HEK293 (cell line): ENCODE measurements at regions not wholly inside any gene's neighbourhood (a gene's known extent, or its start where the extent isn't known, plus 50 kb on each side); places are given as distances from the start of the nearest gene placed in this dataset.

Source experiments
- CTCF ChIP-seq: fragments of 450-650 bp; formaldehyde crosslinking; IDR thresholded peaks from 2 replicates; pipeline ENCODE4 v1.5.1; 2016; ENCODE audit warnings: missing biosample characterization, missing genetic modification characterization
- REST ChIP-seq: fragments of 450-650 bp; formaldehyde crosslinking; IDR thresholded peaks from 2 replicates; pipeline ENCODE4 v1.5.1; 2016; ENCODE audit warnings: missing biosample characterization, missing genetic modification characterization
- SALL2 ChIP-seq: fragments of 450-650 bp; formaldehyde crosslinking; IDR thresholded peaks from 2 replicates; pipeline ENCODE4 v1.5.0; 2017; ENCODE audit warnings: missing biosample characterization, mild to moderate bottlenecking, missing genetic modification characterization, borderline replicate concordance
- ZNF266 ChIP-seq: fragments of 450-650 bp; formaldehyde crosslinking; IDR thresholded peaks from 2 replicates; pipeline ENCODE4 v1.5.1; 2016; ENCODE audit warnings: missing biosample characterization, missing genetic modification characterization, low read depth

- no peak for TF ChIP-seq CTCF (tag by site-specific recombination)
- no peak for TF ChIP-seq SALL2 (tag by site-specific recombination)
- TF ChIP-seq REST (tag by site-specific recombination) = no peak
- TF ChIP-seq ZNF266 (tag by site-specific recombination) = no peak
Measured at GRCh38 chr5:40204144-40204543, 475.6 kb upstream of the PTGER4 start.
